ENCODE measurements at regions not wholly inside any gene's neighbourhood (a gene's known extent, or its start where the extent isn't known, plus 50 kb on each side); places are given as distances from the start of the nearest gene placed in this dataset.

DNA sequence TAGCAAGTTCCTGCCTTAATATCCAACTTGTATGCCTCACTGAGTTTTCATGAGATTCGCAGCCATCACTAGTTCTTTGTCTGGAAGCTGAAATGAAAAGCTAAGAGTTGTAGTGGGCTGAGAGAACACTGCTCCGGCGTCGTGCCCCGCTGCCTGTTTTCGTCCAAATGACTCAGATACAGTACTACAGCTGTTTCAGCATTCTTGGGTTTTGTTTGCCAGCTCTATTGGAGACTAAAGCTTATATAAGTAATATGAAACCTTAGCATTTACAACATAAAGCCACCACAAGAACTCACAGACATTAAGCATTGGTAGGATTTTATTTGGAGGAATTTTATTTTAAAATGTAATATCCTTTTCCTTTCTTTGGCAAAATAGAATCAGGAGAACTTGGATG is 299.7 kb downstream of the DLEU7 start:
- no peak overlapping the region for H3K27ac ChIP-seq (ENCODE audit: extremely low read depth, low read depth, low read length)
- no peaks in the 10 kb centered on the region for H3K9me3 ChIP-seq (ENCODE audit: control insufficient read depth, insufficient read depth, low read depth, low read length)
- TF ChIP-seq ZNF391 (tag by site-specific recombination; IDR thresholded peaks at IDR 0.05; ENCODE audit: borderline replicate concordance, low read depth) = no peak
- TF ChIP-seq, protein P1, sequence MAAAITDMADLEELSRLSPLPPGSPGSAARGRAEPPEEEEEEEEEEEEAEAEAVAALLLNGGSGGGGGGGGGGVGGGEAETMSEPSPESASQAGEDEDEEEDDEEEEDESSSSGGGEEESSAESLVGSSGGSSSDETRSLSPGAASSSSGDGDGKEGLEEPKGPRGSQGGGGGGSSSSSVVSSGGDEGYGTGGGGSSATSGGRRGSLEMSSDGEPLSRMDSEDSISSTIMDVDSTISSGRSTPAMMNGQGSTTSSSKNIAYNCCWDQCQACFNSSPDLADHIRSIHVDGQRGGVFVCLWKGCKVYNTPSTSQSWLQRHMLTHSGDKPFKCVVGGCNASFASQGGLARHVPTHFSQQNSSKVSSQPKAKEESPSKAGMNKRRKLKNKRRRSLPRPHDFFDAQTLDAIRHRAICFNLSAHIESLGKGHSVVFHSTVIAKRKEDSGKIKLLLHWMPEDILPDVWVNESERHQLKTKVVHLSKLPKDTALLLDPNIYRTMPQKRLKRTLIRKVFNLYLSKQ (tag by site-specific recombination; IDR thresholded peaks at IDR 0.05; ENCODE audit: borderline replicate concordance) = no peak
- TF ChIP-seq ZBTB1 (tag by site-specific recombination; IDR thresholded peaks at IDR 0.05) = no peak
- TF ChIP-seq ZNF654 (tag by site-specific recombination; IDR thresholded peaks at IDR 0.05; ENCODE audit: low read depth) = no peak
- TF ChIP-seq ZNF549 (tag by site-specific recombination; IDR thresholded peaks at IDR 0.05) = no peak
- no peak for TF ChIP-seq HOXC10 (CRISPR knock-in tag; IDR thresholded peaks at IDR 0.05)
- TF ChIP-seq KLF1 (tag by site-specific recombination; IDR thresholded peaks at IDR 0.05) = no peak
- TF ChIP-seq, protein P2, sequence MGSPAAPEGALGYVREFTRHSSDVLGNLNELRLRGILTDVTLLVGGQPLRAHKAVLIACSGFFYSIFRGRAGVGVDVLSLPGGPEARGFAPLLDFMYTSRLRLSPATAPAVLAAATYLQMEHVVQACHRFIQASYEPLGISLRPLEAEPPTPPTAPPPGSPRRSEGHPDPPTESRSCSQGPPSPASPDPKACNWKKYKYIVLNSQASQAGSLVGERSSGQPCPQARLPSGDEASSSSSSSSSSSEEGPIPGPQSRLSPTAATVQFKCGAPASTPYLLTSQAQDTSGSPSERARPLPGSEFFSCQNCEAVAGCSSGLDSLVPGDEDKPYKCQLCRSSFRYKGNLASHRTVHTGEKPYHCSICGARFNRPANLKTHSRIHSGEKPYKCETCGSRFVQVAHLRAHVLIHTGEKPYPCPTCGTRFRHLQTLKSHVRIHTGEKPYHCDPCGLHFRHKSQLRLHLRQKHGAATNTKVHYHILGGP (tag by site-specific recombination; IDR thresholded peaks at IDR 0.05) = no peak
- no peak for TF ChIP-seq BCL11A (tag by site-specific recombination; IDR thresholded peaks at IDR 0.05; ENCODE audit: low read depth)
- no peak for TF ChIP-seq WT1 (tag by site-specific recombination; IDR thresholded peaks at IDR 0.05)
- TF ChIP-seq, protein P3, sequence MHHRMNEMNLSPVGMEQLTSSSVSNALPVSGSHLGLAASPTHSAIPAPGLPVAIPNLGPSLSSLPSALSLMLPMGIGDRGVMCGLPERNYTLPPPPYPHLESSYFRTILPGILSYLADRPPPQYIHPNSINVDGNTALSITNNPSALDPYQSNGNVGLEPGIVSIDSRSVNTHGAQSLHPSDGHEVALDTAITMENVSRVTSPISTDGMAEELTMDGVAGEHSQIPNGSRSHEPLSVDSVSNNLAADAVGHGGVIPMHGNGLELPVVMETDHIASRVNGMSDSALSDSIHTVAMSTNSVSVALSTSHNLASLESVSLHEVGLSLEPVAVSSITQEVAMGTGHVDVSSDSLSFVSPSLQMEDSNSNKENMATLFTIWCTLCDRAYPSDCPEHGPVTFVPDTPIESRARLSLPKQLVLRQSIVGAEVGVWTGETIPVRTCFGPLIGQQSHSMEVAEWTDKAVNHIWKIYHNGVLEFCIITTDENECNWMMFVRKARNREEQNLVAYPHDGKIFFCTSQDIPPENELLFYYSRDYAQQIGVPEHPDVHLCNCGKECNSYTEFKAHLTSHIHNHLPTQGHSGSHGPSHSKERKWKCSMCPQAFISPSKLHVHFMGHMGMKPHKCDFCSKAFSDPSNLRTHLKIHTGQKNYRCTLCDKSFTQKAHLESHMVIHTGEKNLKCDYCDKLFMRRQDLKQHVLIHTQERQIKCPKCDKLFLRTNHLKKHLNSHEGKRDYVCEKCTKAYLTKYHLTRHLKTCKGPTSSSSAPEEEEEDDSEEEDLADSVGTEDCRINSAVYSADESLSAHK (tag by site-specific recombination; IDR thresholded peaks at IDR 0.05) = no peak
- H3K4me3 ChIP-seq (ENCODE audit: low read depth, low read length) = no peak overlapping the region
- CTCF ChIA-PET = no interaction called here
- no peaks in the 10 kb centered on the region for H3K36me3 ChIP-seq (ENCODE audit: control insufficient read depth in 2 of 2, insufficient read depth in 1 of 2, low read length in 2 of 2)
- POLR2A ChIA-PET = no interaction called here
- H3K4me1 ChIP-seq (ENCODE audit: control insufficient read depth, insufficient read depth, low read length) = no peaks in the 10 kb centered on the region

DNA sequence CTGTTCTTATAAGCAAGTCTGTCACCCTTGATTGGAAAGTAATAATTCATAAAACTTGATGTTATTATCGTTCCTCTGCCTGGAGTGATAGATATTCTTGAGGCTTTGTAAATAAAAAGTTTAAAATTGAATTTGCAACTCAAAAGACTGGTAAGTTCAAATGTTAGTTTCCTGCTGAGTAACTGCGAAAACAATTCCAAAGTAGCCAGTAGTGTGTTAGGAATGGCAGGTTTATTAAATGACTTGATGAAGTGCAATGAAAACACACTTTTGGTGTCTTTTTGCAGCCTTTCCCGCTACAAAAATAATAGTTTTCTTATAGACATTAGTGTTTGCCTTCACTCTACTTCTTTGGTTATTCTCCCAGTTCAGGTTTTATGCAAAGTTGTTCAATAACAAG is 299.3 kb downstream of the DLEU7 start:
- Histone ChIP-seq H3K9me3 (ENCODE audit: control insufficient read depth, insufficient read depth, low read depth, low read length) (no peaks in the 10 kb centered on the region), H3K4me1 (ENCODE audit: control insufficient read depth, insufficient read depth, low read length) (no peaks in the 10 kb centered on the region), H3K27ac (ENCODE audit: extremely low read depth, low read depth, low read length) (no peak overlapping the region), H3K36me3 (ENCODE audit: control insufficient read depth in 2 of 2, insufficient read depth in 1 of 2, low read length in 2 of 2) (no peaks in the 10 kb centered on the region), H3K4me3 (ENCODE audit: low read depth, low read length) (no peak overlapping the region)
- CTCF ChIA-PET = no interaction called here
- POLR2A ChIA-PET = no interaction called here
- no peak for TF ChIP-seq ZNF341 (tag by site-specific recombination; IDR thresholded peaks at IDR 0.05; ENCODE audit: low read depth)
- TF ChIP-seq ZNF623 (tag by site-specific recombination; IDR thresholded peaks at IDR 0.05) = no peak
- no peak for TF ChIP-seq ZNF843 (tag by site-specific recombination; IDR thresholded peaks at IDR 0.05)
- TF ChIP-seq ZBTB20 (tag by site-specific recombination; IDR thresholded peaks at IDR 0.05) = no peak
- TF ChIP-seq, protein P4, sequence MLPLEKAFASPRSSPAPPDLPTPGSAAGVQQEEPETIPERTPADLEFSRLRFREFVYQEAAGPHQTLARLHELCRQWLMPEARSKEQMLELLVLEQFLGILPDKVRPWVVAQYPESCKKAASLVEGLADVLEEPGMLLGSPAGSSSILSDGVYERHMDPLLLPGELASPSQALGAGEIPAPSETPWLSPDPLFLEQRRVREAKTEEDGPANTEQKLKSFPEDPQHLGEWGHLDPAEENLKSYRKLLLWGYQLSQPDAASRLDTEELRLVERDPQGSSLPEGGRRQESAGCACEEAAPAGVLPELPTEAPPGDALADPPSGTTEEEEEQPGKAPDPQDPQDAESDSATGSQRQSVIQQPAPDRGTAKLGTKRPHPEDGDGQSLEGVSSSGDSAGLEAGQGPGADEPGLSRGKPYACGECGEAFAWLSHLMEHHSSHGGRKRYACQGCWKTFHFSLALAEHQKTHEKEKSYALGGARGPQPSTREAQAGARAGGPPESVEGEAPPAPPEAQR (tag by site-specific recombination; IDR thresholded peaks at IDR 0.05) = no peak
- no peak for TF ChIP-seq ZNF214 (tag by site-specific recombination; IDR thresholded peaks at IDR 0.05; ENCODE audit: borderline replicate concordance)
- no peak for TF ChIP-seq ZNF23 (tag by site-specific recombination; IDR thresholded peaks at IDR 0.05; ENCODE audit: borderline replicate concordance)
- no peak for TF ChIP-seq ZNF394 (tag by site-specific recombination; IDR thresholded peaks at IDR 0.05; ENCODE audit: borderline replicate concordance)
- TF ChIP-seq, protein P5, sequence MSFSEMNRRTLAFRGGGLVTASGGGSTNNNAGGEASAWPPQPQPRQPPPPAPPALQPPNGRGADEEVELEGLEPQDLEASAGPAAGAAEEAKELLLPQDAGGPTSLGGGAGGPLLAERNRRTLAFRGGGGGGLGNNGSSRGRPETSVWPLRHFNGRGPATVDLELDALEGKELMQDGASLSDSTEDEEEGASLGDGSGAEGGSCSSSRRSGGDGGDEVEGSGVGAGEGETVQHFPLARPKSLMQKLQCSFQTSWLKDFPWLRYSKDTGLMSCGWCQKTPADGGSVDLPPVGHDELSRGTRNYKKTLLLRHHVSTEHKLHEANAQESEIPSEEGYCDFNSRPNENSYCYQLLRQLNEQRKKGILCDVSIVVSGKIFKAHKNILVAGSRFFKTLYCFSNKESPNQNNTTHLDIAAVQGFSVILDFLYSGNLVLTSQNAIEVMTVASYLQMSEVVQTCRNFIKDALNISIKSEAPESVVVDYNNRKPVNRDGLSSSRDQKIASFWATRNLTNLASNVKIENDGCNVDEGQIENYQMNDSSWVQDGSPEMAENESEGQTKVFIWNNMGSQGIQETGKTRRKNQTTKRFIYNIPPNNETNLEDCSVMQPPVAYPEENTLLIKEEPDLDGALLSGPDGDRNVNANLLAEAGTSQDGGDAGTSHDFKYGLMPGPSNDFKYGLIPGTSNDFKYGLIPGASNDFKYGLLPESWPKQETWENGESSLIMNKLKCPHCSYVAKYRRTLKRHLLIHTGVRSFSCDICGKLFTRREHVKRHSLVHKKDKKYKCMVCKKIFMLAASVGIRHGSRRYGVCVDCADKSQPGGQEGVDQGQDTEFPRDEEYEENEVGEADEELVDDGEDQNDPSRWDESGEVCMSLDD (tag by site-specific recombination; IDR thresholded peaks at IDR 0.05) = no peak
- TF ChIP-seq WT1 (tag by site-specific recombination; IDR thresholded peaks at IDR 0.05) = no peak
- no peak for TF ChIP-seq ZNF48 (tag by site-specific recombination; IDR thresholded peaks at IDR 0.05)
- no peak for TF ChIP-seq SCRT2 (tag by site-specific recombination; IDR thresholded peaks at IDR 0.05)
- TF ChIP-seq SETDB1 (IDR thresholded peaks at IDR 0.05; ENCODE audit: insufficient read length, low read length) = no peak
- no peak for TF ChIP-seq YY1 (tag by site-specific recombination; IDR thresholded peaks at IDR 0.05)
- TF ChIP-seq ZBTB48 (tag by site-specific recombination; IDR thresholded peaks at IDR 0.05) = no peak
- TF ChIP-seq, protein P6, sequence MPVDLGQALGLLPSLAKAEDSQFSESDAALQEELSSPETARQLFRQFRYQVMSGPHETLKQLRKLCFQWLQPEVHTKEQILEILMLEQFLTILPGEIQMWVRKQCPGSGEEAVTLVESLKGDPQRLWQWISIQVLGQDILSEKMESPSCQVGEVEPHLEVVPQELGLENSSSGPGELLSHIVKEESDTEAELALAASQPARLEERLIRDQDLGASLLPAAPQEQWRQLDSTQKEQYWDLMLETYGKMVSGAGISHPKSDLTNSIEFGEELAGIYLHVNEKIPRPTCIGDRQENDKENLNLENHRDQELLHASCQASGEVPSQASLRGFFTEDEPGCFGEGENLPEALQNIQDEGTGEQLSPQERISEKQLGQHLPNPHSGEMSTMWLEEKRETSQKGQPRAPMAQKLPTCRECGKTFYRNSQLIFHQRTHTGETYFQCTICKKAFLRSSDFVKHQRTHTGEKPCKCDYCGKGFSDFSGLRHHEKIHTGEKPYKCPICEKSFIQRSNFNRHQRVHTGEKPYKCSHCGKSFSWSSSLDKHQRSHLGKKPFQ (tag by site-specific recombination; IDR thresholded peaks at IDR 0.05) = no peak

All from HEK293 (cell line).